ENCODE measurements at regions not wholly inside any gene's neighbourhood (a gene's known extent, or its start where the extent isn't known, plus 50 kb on each side); places are given as distances from the start of the nearest gene placed in this dataset.

DNA sequence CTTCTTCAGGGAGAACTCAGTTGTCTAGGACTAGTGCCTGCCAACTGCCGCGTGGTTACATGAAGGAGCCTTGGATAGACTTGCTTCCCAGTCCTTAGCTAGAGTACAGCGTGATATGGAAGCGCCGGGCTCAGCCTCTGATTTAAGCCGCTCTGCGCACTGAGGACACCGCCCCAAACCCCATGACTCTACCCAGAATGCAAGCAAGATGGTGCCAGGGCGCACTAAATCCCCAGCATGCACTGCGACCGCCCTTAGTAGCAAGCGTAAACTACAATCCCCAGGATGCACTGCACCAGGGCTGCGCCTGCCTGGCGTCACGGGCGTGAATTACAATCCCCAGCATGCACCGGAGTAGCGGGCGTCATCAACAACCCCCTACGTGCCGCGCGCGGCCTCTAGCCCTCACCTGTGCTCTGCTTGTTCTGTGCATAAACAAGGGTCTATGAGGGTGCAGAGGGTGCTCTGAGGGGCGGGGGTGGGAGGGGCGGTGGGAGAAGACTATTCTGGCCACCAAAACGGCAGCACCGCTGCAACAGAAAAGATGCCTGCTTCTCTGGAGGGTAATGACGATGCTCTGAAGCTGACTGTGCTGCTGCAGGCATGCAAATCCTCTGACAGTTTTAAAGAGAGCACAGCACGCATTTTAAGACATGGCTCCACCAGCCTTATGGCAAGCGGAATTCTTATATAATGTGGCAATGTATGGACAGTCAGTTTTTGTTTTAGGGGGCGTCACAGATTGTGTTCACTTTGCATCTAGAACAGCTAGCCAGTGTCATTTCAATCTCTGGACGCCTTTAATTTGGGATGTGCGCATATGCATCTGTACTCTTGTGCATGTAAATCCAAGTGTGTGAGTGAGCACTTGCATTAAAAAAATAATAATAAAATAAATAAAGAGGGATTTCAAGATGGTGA, 282.5 kb upstream of the MYT1L start:
- Mint-ChIP-seq H3K27ac (no peak overlapping the region), H3K4me3 (peak overlapping the region; percentile 74), H3K9me3 (no peaks in the 10 kb centered on the region), H3K36me3 (no peaks in the 10 kb centered on the region), H3K4me1 (peaks cover 5 to 6% of the 10 kb centered on the region in 2 donors), H3K27me3 (ENCODE audit: low read depth in 2 of 2) (peaks cover 11 to 12% of the 10 kb centered on the region in 2 donors)
- WGBS (ENCODE audit: insufficient coverage) = 17% methylated on average over 34 of the region's 34 CpGs
- peak; percentile 92 to 99 (median 99) for ATAC-seq
- DNase-seq = peak; percentile 62 to 92
- H3K36me3 ChIP-seq (ENCODE audit: control insufficient read depth, insufficient read depth, low read length) = no peaks in the 10 kb centered on the region
- H3K4me3 ChIP-seq (ENCODE audit: low read length) = peak overlapping the region; percentile 28
- H3K9me3 ChIP-seq (ENCODE audit: control insufficient read depth, insufficient read depth, low read length) = no peaks in the 10 kb centered on the region
- intact Hi-C loops (cut with micrococcal nuclease) = no loop called here
- no peaks in the 10 kb centered on the region for H3K27me3 ChIP-seq (ENCODE audit: control insufficient read depth, insufficient read depth, low read length)
- peaks cover 5% of the 10 kb centered on the region for H3K4me1 ChIP-seq (ENCODE audit: control insufficient read depth, insufficient read depth, low read length)
- TF ChIP-seq, protein P1, sequence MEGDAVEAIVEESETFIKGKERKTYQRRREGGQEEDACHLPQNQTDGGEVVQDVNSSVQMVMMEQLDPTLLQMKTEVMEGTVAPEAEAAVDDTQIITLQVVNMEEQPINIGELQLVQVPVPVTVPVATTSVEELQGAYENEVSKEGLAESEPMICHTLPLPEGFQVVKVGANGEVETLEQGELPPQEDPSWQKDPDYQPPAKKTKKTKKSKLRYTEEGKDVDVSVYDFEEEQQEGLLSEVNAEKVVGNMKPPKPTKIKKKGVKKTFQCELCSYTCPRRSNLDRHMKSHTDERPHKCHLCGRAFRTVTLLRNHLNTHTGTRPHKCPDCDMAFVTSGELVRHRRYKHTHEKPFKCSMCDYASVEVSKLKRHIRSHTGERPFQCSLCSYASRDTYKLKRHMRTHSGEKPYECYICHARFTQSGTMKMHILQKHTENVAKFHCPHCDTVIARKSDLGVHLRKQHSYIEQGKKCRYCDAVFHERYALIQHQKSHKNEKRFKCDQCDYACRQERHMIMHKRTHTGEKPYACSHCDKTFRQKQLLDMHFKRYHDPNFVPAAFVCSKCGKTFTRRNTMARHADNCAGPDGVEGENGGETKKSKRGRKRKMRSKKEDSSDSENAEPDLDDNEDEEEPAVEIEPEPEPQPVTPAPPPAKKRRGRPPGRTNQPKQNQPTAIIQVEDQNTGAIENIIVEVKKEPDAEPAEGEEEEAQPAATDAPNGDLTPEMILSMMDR (IDR thresholded peaks at IDR 0.05) = no peak
- no peak overlapping the region for H3K27ac ChIP-seq (ENCODE audit: low read length)

DNA sequence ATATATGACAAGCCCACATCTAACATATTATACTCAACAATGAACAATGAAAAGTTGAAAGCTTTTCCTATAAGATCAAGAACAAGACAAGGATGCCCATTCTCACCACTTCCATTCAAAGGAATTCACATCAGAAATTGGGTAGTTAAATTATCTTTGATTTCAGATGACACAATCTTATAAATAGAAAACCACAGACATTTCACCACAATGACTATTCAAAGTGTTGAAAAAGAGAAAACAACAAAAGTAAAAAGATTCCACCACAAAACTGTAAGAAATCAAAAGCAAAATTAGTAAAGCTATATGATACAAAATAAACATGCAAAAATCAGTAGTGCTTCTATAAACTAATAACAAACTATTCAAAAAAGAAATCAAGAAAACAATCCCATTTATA, 279.7 kb upstream of the MYT1L start:
- Histone ChIP-seq H3K4me1 (ENCODE audit: control insufficient read depth, insufficient read depth, low read length) (peaks cover 5% of the 10 kb centered on the region), H3K27ac (ENCODE audit: low read length) (no peak overlapping the region), H3K4me3 (ENCODE audit: low read length) (no peak overlapping the region), H3K27me3 (ENCODE audit: control insufficient read depth, insufficient read depth, low read length) (no peaks in the 10 kb centered on the region), H3K36me3 (ENCODE audit: control insufficient read depth, insufficient read depth, low read length) (no peaks in the 10 kb centered on the region), H3K9me3 (ENCODE audit: control insufficient read depth, insufficient read depth, low read length) (no peaks in the 10 kb centered on the region)
- TF ChIP-seq, protein P1 (IDR thresholded peaks at IDR 0.05) = no peak
- no peaks in the 10 kb centered on the region for H3K36me3 Mint-ChIP-seq
- peaks cover 5 to 6% of the 10 kb centered on the region in 2 donors for H3K4me1 Mint-ChIP-seq
- DNase-seq (no peak), ATAC-seq (no peak)
- intact Hi-C loops (cut with micrococcal nuclease) = no loop called here
- H3K27ac Mint-ChIP-seq = no peak overlapping the region
- no peaks in the 10 kb centered on the region for H3K9me3 Mint-ChIP-seq
- peaks cover 0 to 11% of the 10 kb centered on the region in 2 donors for H3K27me3 Mint-ChIP-seq (ENCODE audit: low read depth in 2 of 2)
- H3K4me3 Mint-ChIP-seq = no peak overlapping the region

DNA sequence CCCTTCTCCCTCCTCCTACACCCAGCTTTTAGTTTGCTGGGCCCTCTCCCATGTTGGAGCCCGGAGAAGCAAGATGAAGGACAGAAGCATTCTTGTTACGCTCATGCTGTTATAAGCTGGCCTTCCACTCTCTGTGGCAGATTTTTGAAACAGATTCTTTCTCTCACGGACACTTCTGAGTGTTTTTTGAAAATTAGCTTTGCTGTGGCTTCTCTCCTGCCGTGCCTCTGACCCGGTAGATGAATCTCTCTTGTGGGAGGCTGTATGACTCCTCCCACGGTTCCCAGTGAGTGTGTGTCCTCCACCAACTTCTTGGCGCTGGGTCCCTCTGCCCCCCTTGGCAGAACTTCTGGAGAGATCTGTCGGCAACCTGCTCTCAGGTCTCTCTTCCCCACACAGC, 269.3 kb upstream of the MYT1L start:
- ATAC-seq (no peak), DNase-seq (no peak)
- Histone ChIP-seq H3K4me1 (ENCODE audit: control insufficient read depth, insufficient read depth, low read length) (no peaks in the 10 kb centered on the region), H3K4me3 (ENCODE audit: low read length) (no peak overlapping the region), H3K36me3 (ENCODE audit: control insufficient read depth, insufficient read depth, low read length) (no peaks in the 10 kb centered on the region), H3K27ac (ENCODE audit: low read length) (no peak overlapping the region), H3K9me3 (ENCODE audit: control insufficient read depth, insufficient read depth, low read length) (no peaks in the 10 kb centered on the region), H3K27me3 (ENCODE audit: control insufficient read depth, insufficient read depth, low read length) (no peaks in the 10 kb centered on the region)
- H3K4me1 Mint-ChIP-seq = no peaks in the 10 kb centered on the region
- WGBS (ENCODE audit: insufficient coverage) = 77% methylated on average over 8 of the region's 8 CpGs
- H3K36me3 Mint-ChIP-seq = peaks cover 4% of the 10 kb centered on the region
- H3K27me3 Mint-ChIP-seq (ENCODE audit: low read depth in 2 of 2) = peaks cover 6 to 17% of the 10 kb centered on the region in 2 donors
- H3K4me3 Mint-ChIP-seq = no peak overlapping the region
- H3K27ac Mint-ChIP-seq = no peak overlapping the region
- TF ChIP-seq, protein P1 (IDR thresholded peaks at IDR 0.05) = no peak
- no peaks in the 10 kb centered on the region for H3K9me3 Mint-ChIP-seq
- intact Hi-C loops (cut with micrococcal nuclease) = no loop called here
